ENCODE measurements at regions not wholly inside any gene's neighbourhood (a gene's known extent, or its start where the extent isn't known, plus 50 kb on each side); places are given as distances from the start of the nearest gene placed in this dataset.

- H3K27ac ChIP-seq (ENCODE audit: insufficient read depth in 1 of 2, low read depth in 1 of 2, low read length in 2 of 2, poor library complexity in 1 of 2, severe bottlenecking in 2 of 2), result no peak overlapping the region
- no peak overlapping the region for H3K4me3 ChIP-seq (ENCODE audit: control insufficient read depth in 1 of 7, extremely low read depth in 1 of 7, insufficient read depth in 4 of 7, low read depth in 2 of 7, low read length in 6 of 7)
- no peaks in the 10 kb centered on the region for H3K36me3 ChIP-seq (ENCODE audit: control insufficient read depth in 4 of 4, insufficient read depth in 4 of 4, low read length in 3 of 4)
- no peaks in the 10 kb centered on the region for H3K9me3 ChIP-seq (ENCODE audit: control extremely low read depth in 1 of 5, control insufficient read depth in 4 of 5, insufficient read depth in 2 of 5, low read depth in 1 of 5, low read length in 4 of 5)
- H3K27me3 ChIP-seq (replicated peaks in 2 of 5; ENCODE audit: control insufficient read depth in 4 of 5, insufficient read depth in 5 of 5, low read length in 4 of 5), result no peaks in the 10 kb centered on the region
- no CpG with 5 or more reads among the region's 5 CpGs for WGBS (ENCODE audit: insufficient coverage)
- H3K4me1 ChIP-seq (ENCODE audit: control extremely low read depth in 1 of 4, control insufficient read depth in 4 of 4, insufficient read depth in 4 of 4, low read length in 3 of 4), result no peaks in the 10 kb centered on the region
- DNase-seq, result no peak
- ChIA-PET POLR2A (no interaction called here), CTCF (no interaction called here)
Measured at GRCh38 chr11:98862169-98862568, 158.6 kb upstream of the CNTN5 start.

DNA sequence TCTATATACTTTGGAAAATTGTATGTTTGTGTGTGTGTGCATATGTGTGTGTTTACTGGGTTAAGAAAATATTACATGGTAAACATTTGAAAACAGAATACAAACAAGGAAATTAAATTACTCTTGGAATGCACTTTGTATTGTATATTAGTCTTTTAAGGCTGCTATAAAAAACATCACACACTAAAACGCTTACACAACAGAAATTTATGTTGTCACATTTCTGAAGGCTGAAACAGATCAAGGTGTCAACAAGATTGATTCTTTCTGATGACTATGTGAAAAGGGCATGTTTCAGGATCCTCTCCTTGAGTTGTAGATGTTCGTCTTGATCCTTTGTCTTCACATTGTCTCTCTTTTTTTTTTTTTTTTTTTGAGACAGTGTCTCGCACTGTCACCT, 149.1 kb upstream of the CNTN5 start:
- H3K36me3 ChIP-seq (ENCODE audit: control insufficient read depth in 4 of 4, insufficient read depth in 4 of 4, low read length in 3 of 4), result no peaks in the 10 kb centered on the region
- DNase-seq, result no peak
- H3K27ac ChIP-seq (ENCODE audit: insufficient read depth in 1 of 2, low read depth in 1 of 2, low read length in 2 of 2, poor library complexity in 1 of 2, severe bottlenecking in 2 of 2), result no peak overlapping the region
- ChIA-PET CTCF (no interaction called here), POLR2A (no interaction called here)
- no peaks in the 10 kb centered on the region for H3K4me1 ChIP-seq (ENCODE audit: control extremely low read depth in 1 of 4, control insufficient read depth in 4 of 4, insufficient read depth in 4 of 4, low read length in 3 of 4)
- H3K27me3 ChIP-seq (replicated peaks in 2 of 5; ENCODE audit: control insufficient read depth in 4 of 5, insufficient read depth in 5 of 5, low read length in 4 of 5), result no peaks in the 10 kb centered on the region
- WGBS (ENCODE audit: insufficient coverage), result no CpG with 5 or more reads among the region's 3 CpGs
- no peak overlapping the region for H3K4me3 ChIP-seq (ENCODE audit: control insufficient read depth in 1 of 7, extremely low read depth in 1 of 7, insufficient read depth in 4 of 7, low read depth in 2 of 7, low read length in 6 of 7)
- no peaks in the 10 kb centered on the region for H3K9me3 ChIP-seq (ENCODE audit: control extremely low read depth in 1 of 5, control insufficient read depth in 4 of 5, insufficient read depth in 2 of 5, low read depth in 1 of 5, low read length in 4 of 5)

GRCh38 chr11:98874050-98874449, 146.7 kb upstream of the CNTN5 start:
- ChIA-PET POLR2A (no interaction called here), CTCF (no interaction called here)
- no peaks in the 10 kb centered on the region for H3K27me3 ChIP-seq (replicated peaks in 2 of 5; ENCODE audit: control insufficient read depth in 4 of 5, insufficient read depth in 5 of 5, low read length in 4 of 5)
- no peaks in the 10 kb centered on the region for H3K4me1 ChIP-seq (ENCODE audit: control extremely low read depth in 1 of 4, control insufficient read depth in 4 of 4, insufficient read depth in 4 of 4, low read length in 3 of 4)
- H3K9me3 ChIP-seq (ENCODE audit: control extremely low read depth in 1 of 5, control insufficient read depth in 4 of 5, insufficient read depth in 2 of 5, low read depth in 1 of 5, low read length in 4 of 5), result no peaks in the 10 kb centered on the region
- DNase-seq, result no peak
- no peak overlapping the region for H3K27ac ChIP-seq (ENCODE audit: insufficient read depth in 1 of 2, low read depth in 1 of 2, low read length in 2 of 2, poor library complexity in 1 of 2, severe bottlenecking in 2 of 2)
- no peaks in the 10 kb centered on the region for H3K36me3 ChIP-seq (ENCODE audit: control insufficient read depth in 4 of 4, insufficient read depth in 4 of 4, low read length in 3 of 4)
- no CpG with 5 or more reads among the region's 2 CpGs for WGBS (ENCODE audit: insufficient coverage)
- no peak overlapping the region for H3K4me3 ChIP-seq (ENCODE audit: control insufficient read depth in 1 of 7, extremely low read depth in 1 of 7, insufficient read depth in 4 of 7, low read depth in 2 of 7, low read length in 6 of 7)

DNA sequence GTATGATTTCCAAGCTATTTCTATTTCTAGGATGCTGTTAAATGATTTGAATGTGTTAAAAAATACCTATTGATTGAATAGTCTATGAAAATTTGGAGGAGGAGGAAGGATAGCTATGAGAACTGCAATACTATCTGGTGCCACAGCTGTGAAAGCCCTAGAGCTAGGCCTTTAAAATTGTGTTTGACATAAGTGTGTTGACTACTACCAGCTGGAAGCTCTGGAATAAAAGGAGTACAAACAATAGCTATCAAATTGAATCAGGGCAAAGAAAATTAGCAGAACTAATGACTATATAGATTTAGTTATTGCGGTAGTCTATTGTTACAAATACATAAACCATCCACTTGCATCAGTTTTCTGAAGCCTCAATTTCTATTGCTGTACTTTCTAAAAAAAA, 124.8 kb upstream of the CNTN5 start:
- WGBS (ENCODE audit: insufficient coverage), result no CpG with 5 or more reads among the region's 1 CpG
- H3K27ac ChIP-seq (ENCODE audit: insufficient read depth in 1 of 2, low read depth in 1 of 2, low read length in 2 of 2, poor library complexity in 1 of 2, severe bottlenecking in 2 of 2), result no peak overlapping the region
- H3K4me1 ChIP-seq (ENCODE audit: control extremely low read depth in 1 of 4, control insufficient read depth in 4 of 4, insufficient read depth in 4 of 4, low read length in 3 of 4), result no peaks in the 10 kb centered on the region
- POLR2A ChIA-PET, result no interaction called here
- CTCF ChIA-PET, result no interaction called here
- H3K4me3 ChIP-seq (ENCODE audit: control insufficient read depth in 1 of 7, extremely low read depth in 1 of 7, insufficient read depth in 4 of 7, low read depth in 2 of 7, low read length in 6 of 7), result no peak overlapping the region
- H3K36me3 ChIP-seq (ENCODE audit: control insufficient read depth in 4 of 4, insufficient read depth in 4 of 4, low read length in 3 of 4), result no peaks in the 10 kb centered on the region
- DNase-seq, result no peak
- peaks cover 0 to 2% (median 0%) of the 10 kb centered on the region in 5 experiments for H3K9me3 ChIP-seq (ENCODE audit: control extremely low read depth in 1 of 5, control insufficient read depth in 4 of 5, insufficient read depth in 2 of 5, low read depth in 1 of 5, low read length in 4 of 5)
- no peaks in the 10 kb centered on the region for H3K27me3 ChIP-seq (replicated peaks in 2 of 5; ENCODE audit: control insufficient read depth in 4 of 5, insufficient read depth in 5 of 5, low read length in 4 of 5)

DNA sequence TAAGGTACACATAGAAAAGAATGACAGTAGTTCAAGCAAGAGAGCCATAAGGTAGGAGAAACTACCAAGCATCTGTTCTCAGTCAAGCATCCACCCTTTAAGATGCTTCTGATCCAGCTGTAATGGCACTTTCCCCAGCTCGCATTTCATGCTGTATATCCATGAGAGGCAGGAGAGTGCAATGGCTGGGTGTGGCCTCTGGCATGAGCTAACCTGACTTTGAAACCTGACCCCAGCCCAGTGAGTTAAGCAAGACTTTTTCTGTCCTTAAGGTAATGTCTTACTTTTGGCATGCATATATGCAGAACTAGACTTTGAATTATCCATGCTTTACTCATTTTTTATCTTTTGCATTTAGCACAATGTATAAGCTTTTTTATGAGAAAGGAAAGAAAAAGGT, 79.8 kb upstream of the CNTN5 start:
- ChIA-PET POLR2A (no interaction called here), CTCF (no interaction called here)
- H3K9me3 ChIP-seq (ENCODE audit: control extremely low read depth in 1 of 5, control insufficient read depth in 4 of 5, insufficient read depth in 2 of 5, low read depth in 1 of 5, low read length in 4 of 5), result no peaks in the 10 kb centered on the region
- H3K4me3 ChIP-seq (ENCODE audit: control insufficient read depth in 1 of 7, extremely low read depth in 1 of 7, insufficient read depth in 4 of 7, low read depth in 2 of 7, low read length in 6 of 7), result no peak overlapping the region
- H3K27ac ChIP-seq (ENCODE audit: insufficient read depth in 1 of 2, low read depth in 1 of 2, low read length in 2 of 2, poor library complexity in 1 of 2, severe bottlenecking in 2 of 2), result no peak overlapping the region
- no peaks in the 10 kb centered on the region for H3K36me3 ChIP-seq (ENCODE audit: control insufficient read depth in 4 of 4, insufficient read depth in 4 of 4, low read length in 3 of 4)
- DNase-seq, result no peak
- 91% methylated on average over 1 of the region's 1 CpG for WGBS (ENCODE audit: insufficient coverage)
- no peaks in the 10 kb centered on the region for H3K27me3 ChIP-seq (replicated peaks in 2 of 5; ENCODE audit: control insufficient read depth in 4 of 5, insufficient read depth in 5 of 5, low read length in 4 of 5)
- H3K4me1 ChIP-seq (ENCODE audit: control extremely low read depth in 1 of 4, control insufficient read depth in 4 of 4, insufficient read depth in 4 of 4, low read length in 3 of 4), result no peaks in the 10 kb centered on the region

GRCh38 chr11:98944461-98944860, 76.3 kb upstream of the CNTN5 start:
- no peaks in the 10 kb centered on the region for H3K9me3 ChIP-seq (ENCODE audit: control extremely low read depth in 1 of 5, control insufficient read depth in 4 of 5, insufficient read depth in 2 of 5, low read depth in 1 of 5, low read length in 4 of 5)

DNA sequence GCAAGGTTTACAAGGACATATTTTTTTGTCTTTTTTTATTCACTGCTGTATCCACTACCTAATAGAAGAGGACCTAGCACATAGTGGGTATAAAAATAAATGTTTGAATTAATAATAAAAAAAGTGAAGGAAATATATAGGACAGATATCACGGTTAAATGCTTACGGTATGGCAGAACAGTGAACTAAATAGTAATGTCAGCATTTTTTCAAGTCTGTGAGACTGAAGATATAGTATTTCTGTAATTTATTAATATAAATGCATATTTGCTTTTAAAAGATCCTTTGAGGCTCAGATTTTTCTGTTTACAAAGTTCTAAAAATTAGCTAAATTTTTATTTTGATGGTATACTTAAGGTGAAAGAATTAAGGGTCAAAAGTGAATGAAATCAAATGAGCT, 68.6 kb upstream of the CNTN5 start:
- H3K27me3 ChIP-seq (replicated peaks in 2 of 5; ENCODE audit: control insufficient read depth in 4 of 5, insufficient read depth in 5 of 5, low read length in 4 of 5), result no peaks in the 10 kb centered on the region
- no CpG with 5 or more reads among the region's 2 CpGs for WGBS (ENCODE audit: insufficient coverage)
- H3K36me3 ChIP-seq (ENCODE audit: control insufficient read depth in 4 of 4, insufficient read depth in 4 of 4, low read length in 3 of 4), result no peaks in the 10 kb centered on the region
- H3K4me3 ChIP-seq (ENCODE audit: control insufficient read depth in 1 of 7, extremely low read depth in 1 of 7, insufficient read depth in 4 of 7, low read depth in 2 of 7, low read length in 6 of 7), result no peak overlapping the region
- peaks cover 0 to 1% (median 0%) of the 10 kb centered on the region in 5 experiments for H3K9me3 ChIP-seq (ENCODE audit: control extremely low read depth in 1 of 5, control insufficient read depth in 4 of 5, insufficient read depth in 2 of 5, low read depth in 1 of 5, low read length in 4 of 5)
- no peak overlapping the region for H3K27ac ChIP-seq (ENCODE audit: insufficient read depth in 1 of 2, low read depth in 1 of 2, low read length in 2 of 2, poor library complexity in 1 of 2, severe bottlenecking in 2 of 2)
- POLR2A ChIA-PET, result no interaction called here
- no peaks in the 10 kb centered on the region for H3K4me1 ChIP-seq (ENCODE audit: control extremely low read depth in 1 of 4, control insufficient read depth in 4 of 4, insufficient read depth in 4 of 4, low read length in 3 of 4)
- CTCF ChIA-PET, result no interaction called here
- DNase-seq, result no peak

More at GRCh38 chr11:98944461-98944860, 76.3 kb upstream of the CNTN5 start:
- no peak for DNase-seq
- H3K27me3 ChIP-seq (replicated peaks in 2 of 5; ENCODE audit: control insufficient read depth in 4 of 5, insufficient read depth in 5 of 5, low read length in 4 of 5), result no peaks in the 10 kb centered on the region
- H3K4me3 ChIP-seq (ENCODE audit: control insufficient read depth in 1 of 7, extremely low read depth in 1 of 7, insufficient read depth in 4 of 7, low read depth in 2 of 7, low read length in 6 of 7), result no peak overlapping the region
- no peak overlapping the region for H3K27ac ChIP-seq (ENCODE audit: insufficient read depth in 1 of 2, low read depth in 1 of 2, low read length in 2 of 2, poor library complexity in 1 of 2, severe bottlenecking in 2 of 2)
- H3K36me3 ChIP-seq (ENCODE audit: control insufficient read depth in 4 of 4, insufficient read depth in 4 of 4, low read length in 3 of 4), result no peaks in the 10 kb centered on the region
- POLR2A ChIA-PET, result no interaction called here
- 100% methylated on average over 2 of the region's 2 CpGs for WGBS (ENCODE audit: insufficient coverage)
- no peaks in the 10 kb centered on the region for H3K4me1 ChIP-seq (ENCODE audit: control extremely low read depth in 1 of 4, control insufficient read depth in 4 of 4, insufficient read depth in 4 of 4, low read length in 3 of 4)
- CTCF ChIA-PET, result no interaction called here

- no peaks in the 10 kb centered on the region for H3K27me3 ChIP-seq (replicated peaks in 2 of 5; ENCODE audit: control insufficient read depth in 4 of 5, insufficient read depth in 5 of 5, low read length in 4 of 5)
- POLR2A ChIA-PET, result no interaction called here
- H3K4me1 ChIP-seq (ENCODE audit: control extremely low read depth in 1 of 4, control insufficient read depth in 4 of 4, insufficient read depth in 4 of 4, low read length in 3 of 4), result no peaks in the 10 kb centered on the region
- no CpG with 5 or more reads among the region's 1 CpG for WGBS (ENCODE audit: insufficient coverage)
- CTCF ChIA-PET, result no interaction called here
- no peak overlapping the region for H3K4me3 ChIP-seq (ENCODE audit: control insufficient read depth in 1 of 7, extremely low read depth in 1 of 7, insufficient read depth in 4 of 7, low read depth in 2 of 7, low read length in 6 of 7)
- DNase-seq, result no peak
- H3K27ac ChIP-seq (ENCODE audit: insufficient read depth in 1 of 2, low read depth in 1 of 2, low read length in 2 of 2, poor library complexity in 1 of 2, severe bottlenecking in 2 of 2), result no peak overlapping the region
- H3K9me3 ChIP-seq (ENCODE audit: control extremely low read depth in 1 of 5, control insufficient read depth in 4 of 5, insufficient read depth in 2 of 5, low read depth in 1 of 5, low read length in 4 of 5), result peaks cover 0 to 1% (median 0%) of the 10 kb centered on the region in 5 experiments
- H3K36me3 ChIP-seq (ENCODE audit: control insufficient read depth in 4 of 4, insufficient read depth in 4 of 4, low read length in 3 of 4), result no peaks in the 10 kb centered on the region
Measured at GRCh38 chr11:98955551-98955950, 65.2 kb upstream of the CNTN5 start.

Measured in common myeloid progenitor, CD34-positive (primary cell).